Gastrocnemius medialis (tissue), 4 donors: ENCODE measurements at regions not wholly inside any gene's neighbourhood (a gene's known extent, or its start where the extent isn't known, plus 50 kb on each side); places are given as distances from the start of the nearest gene placed in this dataset.

Experiments used
- POLR2A ChIP-seq, 2 donors: fragments of 450-650 bp; IDR thresholded peaks; one replicate each; pipeline ENCODE4 v1.6.1; 2017; ENCODE audit warnings: antibody characterized with exemption in 2 of 2, mild to moderate bottlenecking in 2 of 2, moderate library complexity in 2 of 2
- TF ChIP-seq, protein P1 (sequence below), 5 experiments: fragments of 450-650 bp in 3 of 5; fragments of 200-600 bp in 2 of 5; sonication (generic) in 2 of 5; IDR thresholded peaks in 4 of 5; conservative IDR thresholded peaks in 1 of 5; 1 replicate in 4 of 5; 2 replicates in 1 of 5; pipeline ENCODE4 v1.5.1; 2016 to 2019; ENCODE audit warnings: antibody characterized with exemption in 5 of 5, mild to moderate bottlenecking in 3 of 5, moderate library complexity in 3 of 5

DNA sequence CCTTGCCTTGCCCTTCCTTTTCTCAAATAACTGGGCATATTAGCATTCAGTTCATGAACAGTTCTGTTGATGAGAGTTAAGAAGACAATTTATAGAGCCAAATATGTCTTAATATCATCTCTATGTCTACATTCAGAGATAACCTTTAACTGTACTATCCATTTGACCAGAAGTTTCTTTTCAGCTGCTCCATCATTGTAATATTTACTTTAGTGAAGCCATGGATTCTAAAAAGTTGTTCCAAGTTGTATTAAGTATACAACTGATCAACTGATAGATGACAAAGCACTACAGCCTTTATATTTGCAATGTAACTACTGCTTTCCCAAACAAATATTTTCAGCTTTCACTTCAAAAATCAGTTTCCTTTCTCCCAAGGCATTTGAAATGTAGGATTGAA lies 1252.7 kb downstream of the EPHA7 start:
- TF ChIP-seq POLR2A (IDR thresholded peaks at IDR 0.05) = no peak
- TF ChIP-seq, protein P1, sequence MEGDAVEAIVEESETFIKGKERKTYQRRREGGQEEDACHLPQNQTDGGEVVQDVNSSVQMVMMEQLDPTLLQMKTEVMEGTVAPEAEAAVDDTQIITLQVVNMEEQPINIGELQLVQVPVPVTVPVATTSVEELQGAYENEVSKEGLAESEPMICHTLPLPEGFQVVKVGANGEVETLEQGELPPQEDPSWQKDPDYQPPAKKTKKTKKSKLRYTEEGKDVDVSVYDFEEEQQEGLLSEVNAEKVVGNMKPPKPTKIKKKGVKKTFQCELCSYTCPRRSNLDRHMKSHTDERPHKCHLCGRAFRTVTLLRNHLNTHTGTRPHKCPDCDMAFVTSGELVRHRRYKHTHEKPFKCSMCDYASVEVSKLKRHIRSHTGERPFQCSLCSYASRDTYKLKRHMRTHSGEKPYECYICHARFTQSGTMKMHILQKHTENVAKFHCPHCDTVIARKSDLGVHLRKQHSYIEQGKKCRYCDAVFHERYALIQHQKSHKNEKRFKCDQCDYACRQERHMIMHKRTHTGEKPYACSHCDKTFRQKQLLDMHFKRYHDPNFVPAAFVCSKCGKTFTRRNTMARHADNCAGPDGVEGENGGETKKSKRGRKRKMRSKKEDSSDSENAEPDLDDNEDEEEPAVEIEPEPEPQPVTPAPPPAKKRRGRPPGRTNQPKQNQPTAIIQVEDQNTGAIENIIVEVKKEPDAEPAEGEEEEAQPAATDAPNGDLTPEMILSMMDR (IDR thresholded peaks at IDR 0.05 in 4 of 5, conservative IDR thresholded peaks at IDR 0.05 in 1 of 5) = no peak
